Vagina (tissue), 2 donors: ENCODE measurements at regions not wholly inside any gene's neighbourhood (a gene's known extent, or its start where the extent isn't known, plus 50 kb on each side); places are given as distances from the start of the nearest gene placed in this dataset.

Experiments used
- CTCF ChIP-seq, 3 experiments: fragments of 450-650 bp in 2 of 3; fragments of 200-600 bp in 1 of 3; sonication (generic) in 1 of 3; IDR thresholded peaks; one replicate each; pipeline ENCODE4 v1.5.1; 2017 to 2019; ENCODE audit warnings: antibody characterized with exemption in 3 of 3, mild to moderate bottlenecking in 2 of 3, moderate library complexity in 2 of 3
- POLR2A ChIP-seq, 2 donors: fragments of 450-650 bp; IDR thresholded peaks; one replicate each; pipeline ENCODE4 v1.6.1; 2017; ENCODE audit warnings: antibody characterized with exemption in 2 of 2, mild to moderate bottlenecking in 2 of 2, moderate library complexity in 2 of 2
- POLR2AphosphoS5 ChIP-seq, 2 donors: sonication (generic); formaldehyde crosslinking; IDR thresholded peaks; one replicate each; pipeline ENCODE4 v1.9.0; 2017; ENCODE audit warnings: antibody characterized with exemption in 2 of 2, mild to moderate bottlenecking in 2 of 2, low read depth in 1 of 2; ENCODE audit not compliant: insufficient read depth in 1 of 2

- TF ChIP-seq CTCF (IDR thresholded peaks at IDR 0.05), result no peak
- no peak for TF ChIP-seq POLR2AphosphoS5 (IDR thresholded peaks at IDR 0.05; ENCODE audit: insufficient read depth in 1 of 2, low read depth in 1 of 2)
- no peak for TF ChIP-seq POLR2A (IDR thresholded peaks at IDR 0.05)
These were observed 143.7 kb downstream of the LRATD1 start for GRCh38 chr2:14776216-14776615.
